ENCODE measurements at regions not wholly inside any gene's neighbourhood (a gene's known extent, or its start where the extent isn't known, plus 50 kb on each side); places are given as distances from the start of the nearest gene placed in this dataset.

GRCh38 chr6:105940990-105941389 is 145.1 kb upstream of the PRDM1 start:
- ATAC-seq = no peak
- peaks cover 2% of the 10 kb centered on the region for H3K9me3 Mint-ChIP-seq (ENCODE audit: low read depth)
- no peak for DNase-seq
- no peak overlapping the region for H3K4me3 Mint-ChIP-seq
- peaks cover 12% of the 10 kb centered on the region for H3K27me3 Mint-ChIP-seq
- H3K36me3 Mint-ChIP-seq = peaks cover 10% of the 10 kb centered on the region
- CTCF ChIA-PET = no interaction called here
- peaks cover 20% of the 10 kb centered on the region for H3K4me1 Mint-ChIP-seq
- no peak overlapping the region for H3K27ac Mint-ChIP-seq

- H3K9me3 Mint-ChIP-seq (ENCODE audit: low read depth) = peaks cover 6% of the 10 kb centered on the region
- ATAC-seq = no peak
- no peak for DNase-seq
- peaks cover 16% of the 10 kb centered on the region for H3K36me3 Mint-ChIP-seq
- H3K27me3 Mint-ChIP-seq = peaks cover 3% of the 10 kb centered on the region
- peaks cover 13% of the 10 kb centered on the region for H3K4me1 Mint-ChIP-seq
- CTCF ChIA-PET = interaction anchor here (1.1 kb wide), 1 partner anchor 21 kb away, joined by 3 read pairs; no protein-coding TSS in a partner anchor
- no peak overlapping the region for H3K27ac Mint-ChIP-seq
- no peak overlapping the region for H3K4me3 Mint-ChIP-seq
Observed at GRCh38 chr6:105936972-105937371, 149.2 kb upstream of the PRDM1 start.

- peaks cover 12% of the 10 kb centered on the region for H3K36me3 Mint-ChIP-seq
- CTCF ChIA-PET = no interaction called here
- no peak for ATAC-seq
- no peaks in the 10 kb centered on the region for H3K27me3 Mint-ChIP-seq
- no peak overlapping the region for H3K27ac Mint-ChIP-seq
- no peak for DNase-seq
- H3K4me3 Mint-ChIP-seq = no peak overlapping the region
- peaks cover 8% of the 10 kb centered on the region for H3K4me1 Mint-ChIP-seq
- H3K9me3 Mint-ChIP-seq (ENCODE audit: low read depth) = peaks cover 6% of the 10 kb centered on the region
Observed at GRCh38 chr6:105935416-105935815, 150.7 kb upstream of the PRDM1 start.

- Mint-ChIP-seq H3K27me3 (no peaks in the 10 kb centered on the region), H3K36me3 (peaks cover 12% of the 10 kb centered on the region), H3K4me1 (peaks cover 8% of the 10 kb centered on the region), H3K4me3 (no peak overlapping the region), H3K27ac (no peak overlapping the region), H3K9me3 (ENCODE audit: low read depth) (peaks cover 6% of the 10 kb centered on the region)
- CTCF ChIA-PET = no interaction called here
- DNase-seq (no peak), ATAC-seq (no peak)
Observed at GRCh38 chr6:105934708-105935107, 151.4 kb upstream of the PRDM1 start.

- peaks cover 8% of the 10 kb centered on the region for H3K9me3 Mint-ChIP-seq (ENCODE audit: low read depth)
- no peak for ATAC-seq
- H3K4me1 Mint-ChIP-seq = no peaks in the 10 kb centered on the region
- H3K27ac Mint-ChIP-seq = no peak overlapping the region
- no peaks in the 10 kb centered on the region for H3K27me3 Mint-ChIP-seq
- no peak for DNase-seq
- CTCF ChIA-PET = no interaction called here
- H3K4me3 Mint-ChIP-seq = no peak overlapping the region
- H3K36me3 Mint-ChIP-seq = peaks cover 10% of the 10 kb centered on the region
Observed at GRCh38 chr6:105932440-105932839, 153.7 kb upstream of the PRDM1 start.

GRCh38 chr6:105929626-105930025 is 156.5 kb upstream of the PRDM1 start:
- ATAC-seq = no peak
- Mint-ChIP-seq H3K4me3 (no peak overlapping the region), H3K4me1 (no peaks in the 10 kb centered on the region), H3K27ac (no peak overlapping the region), H3K9me3 (ENCODE audit: low read depth) (peaks cover 8% of the 10 kb centered on the region), H3K27me3 (no peaks in the 10 kb centered on the region), H3K36me3 (peaks cover 11% of the 10 kb centered on the region)
- CTCF ChIA-PET = no interaction called here
- no peak for DNase-seq

- no peak for DNase-seq
- H3K36me3 Mint-ChIP-seq = peaks cover 26% of the 10 kb centered on the region
- H3K4me3 Mint-ChIP-seq = no peak overlapping the region
- peaks cover 14% of the 10 kb centered on the region for H3K4me1 Mint-ChIP-seq
- no peaks in the 10 kb centered on the region for H3K27me3 Mint-ChIP-seq
- H3K9me3 Mint-ChIP-seq (ENCODE audit: low read depth) = peaks cover 14% of the 10 kb centered on the region
- ATAC-seq = no peak
- H3K27ac Mint-ChIP-seq = no peak overlapping the region
- CTCF ChIA-PET = no interaction called here
Observed at GRCh38 chr6:105926318-105926717, 159.8 kb upstream of the PRDM1 start.

- no peak for ATAC-seq
- DNase-seq = no peak
- Mint-ChIP-seq H3K4me1 (peaks cover 15% of the 10 kb centered on the region), H3K36me3 (peaks cover 26% of the 10 kb centered on the region), H3K4me3 (no peak overlapping the region), H3K9me3 (ENCODE audit: low read depth) (peaks cover 14% of the 10 kb centered on the region), H3K27ac (no peak overlapping the region), H3K27me3 (no peaks in the 10 kb centered on the region)
- CTCF ChIA-PET = no interaction called here
Observed at GRCh38 chr6:105925706-105926105, 160.4 kb upstream of the PRDM1 start.

GRCh38 chr6:105921781-105922180 is 164.4 kb upstream of the PRDM1 start:
- DNase-seq (no peak), ATAC-seq (no peak)
- peaks cover 12% of the 10 kb centered on the region for H3K9me3 Mint-ChIP-seq (ENCODE audit: low read depth)
- CTCF ChIA-PET = no interaction called here
- no peak overlapping the region for H3K4me3 Mint-ChIP-seq
- H3K36me3 Mint-ChIP-seq = peaks cover 30% of the 10 kb centered on the region
- peaks cover 36% of the 10 kb centered on the region for H3K4me1 Mint-ChIP-seq
- H3K27ac Mint-ChIP-seq = no peak overlapping the region
- H3K27me3 Mint-ChIP-seq = no peaks in the 10 kb centered on the region

GRCh38 chr6:105920071-105920470 is 166.1 kb upstream of the PRDM1 start:
- H3K4me1 Mint-ChIP-seq = peaks cover 38% of the 10 kb centered on the region
- H3K9me3 Mint-ChIP-seq (ENCODE audit: low read depth) = peaks cover 14% of the 10 kb centered on the region
- DNase-seq = peak; percentile 56
- peak overlapping the region; percentile 55 for H3K27ac Mint-ChIP-seq
- CTCF ChIA-PET = no interaction called here
- no peaks in the 10 kb centered on the region for H3K27me3 Mint-ChIP-seq
- peaks cover 32% of the 10 kb centered on the region for H3K36me3 Mint-ChIP-seq
- peak; percentile 77 for ATAC-seq
- no peak overlapping the region for H3K4me3 Mint-ChIP-seq

- peaks cover 4% of the 10 kb centered on the region for H3K27me3 Mint-ChIP-seq
- peaks cover 37% of the 10 kb centered on the region for H3K4me1 Mint-ChIP-seq
- H3K4me3 Mint-ChIP-seq = no peak overlapping the region
- peaks cover 7% of the 10 kb centered on the region for H3K9me3 Mint-ChIP-seq (ENCODE audit: low read depth)
- ATAC-seq = no peak
- no peak for DNase-seq
- no peak overlapping the region for H3K27ac Mint-ChIP-seq
- CTCF ChIA-PET = interaction anchor here (1.1 to 1.5 kb wide), 4 partner anchors 15 to 19 kb away, joined by 3 read pairs; no protein-coding TSS in a partner anchor
- H3K36me3 Mint-ChIP-seq = peaks cover 27% of the 10 kb centered on the region
Observed at GRCh38 chr6:105917038-105917695, 169.0 kb upstream of the PRDM1 start.

- DNase-seq = no peak
- H3K27ac Mint-ChIP-seq = no peak overlapping the region
- peaks cover 9% of the 10 kb centered on the region for H3K4me1 Mint-ChIP-seq
- ATAC-seq = no peak
- CTCF ChIA-PET = interaction anchor here (0.5 kb wide), 1 partner anchor 438 kb away, joined by 4 read pairs; no protein-coding TSS in a partner anchor
- peaks cover 16% of the 10 kb centered on the region for H3K36me3 Mint-ChIP-seq
- H3K9me3 Mint-ChIP-seq (ENCODE audit: low read depth) = no peaks in the 10 kb centered on the region
- H3K27me3 Mint-ChIP-seq = peaks cover 4% of the 10 kb centered on the region
- no peak overlapping the region for H3K4me3 Mint-ChIP-seq
Observed at GRCh38 chr6:105911106-105911629, 175.0 kb upstream of the PRDM1 start.

- H3K9me3 Mint-ChIP-seq (ENCODE audit: low read depth) = no peaks in the 10 kb centered on the region
- H3K27me3 Mint-ChIP-seq = peaks cover 4% of the 10 kb centered on the region
Observed at GRCh38 chr6:105909106-105909505, 177.0 kb upstream of the PRDM1 start.

GRCh38 chr6:105907991-105908390 is 178.1 kb upstream of the PRDM1 start:
- CTCF ChIA-PET = no interaction called here
- peaks cover 3% of the 10 kb centered on the region for H3K4me1 Mint-ChIP-seq
- H3K9me3 Mint-ChIP-seq (ENCODE audit: low read depth) = no peaks in the 10 kb centered on the region
- DNase-seq = no peak
- no peak for ATAC-seq
- H3K4me3 Mint-ChIP-seq = no peak overlapping the region
- no peak overlapping the region for H3K27ac Mint-ChIP-seq
- peaks cover 13% of the 10 kb centered on the region for H3K36me3 Mint-ChIP-seq
- H3K27me3 Mint-ChIP-seq = no peaks in the 10 kb centered on the region

More at GRCh38 chr6:105909106-105909505, 177.0 kb upstream of the PRDM1 start:
- Mint-ChIP-seq H3K36me3 (peaks cover 14% of the 10 kb centered on the region), H3K4me1 (peaks cover 1% of the 10 kb centered on the region), H3K4me3 (no peak overlapping the region), H3K27ac (no peak overlapping the region)
- ATAC-seq = no peak
- DNase-seq = no peak
- CTCF ChIA-PET = interaction anchor here (1.0 kb wide), 1 partner anchor 41 kb away, joined by 3 read pairs; no protein-coding TSS in a partner anchor
